ENCODE measurements at regions not wholly inside any gene's neighbourhood (a gene's known extent, or its start where the extent isn't known, plus 50 kb on each side); places are given as distances from the start of the nearest gene placed in this dataset.
"Not testable (repeated sequence)": the region's sequence is repeated elsewhere in the genome, so short reads cannot be mapped to it uniquely, and the experiment has no call there.

DNA sequence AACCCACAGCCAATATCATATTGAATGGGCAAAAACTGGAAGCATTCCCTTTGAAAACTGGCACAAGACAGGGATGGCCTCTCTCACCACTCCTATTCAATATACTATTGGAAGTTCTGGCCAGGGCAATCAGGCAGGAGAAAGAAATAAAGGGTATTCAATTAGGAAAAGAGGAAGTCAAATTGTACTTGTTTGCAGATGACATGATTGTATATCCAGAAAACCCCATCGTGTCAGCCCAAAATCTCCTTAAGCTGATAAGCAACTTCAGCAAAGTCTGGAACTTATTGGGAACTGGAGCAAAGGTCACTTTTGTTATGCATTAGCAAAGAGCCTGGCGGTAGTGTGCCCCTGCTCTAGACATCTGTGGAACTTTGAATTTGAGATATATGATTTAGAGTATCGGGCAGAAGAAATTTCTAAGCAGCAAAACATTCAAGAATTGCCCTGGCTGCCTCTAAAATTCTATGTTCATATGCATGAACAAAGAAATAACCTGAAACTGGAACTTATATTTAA, 53.4 kb upstream of the PSMA1 start:
- DNase-seq (ENCODE audit: low spot score in 2 of 2); H3K27ac Mint-ChIP-seq; ATAC-seq: not testable (repeated sequence)
- Mint-ChIP-seq H3K36me3 (peaks cover 61 to 78% of the 10 kb centered on the region in 2 donors), H3K9me3 (peaks cover 44 to 51% of the 10 kb centered on the region in 2 donors)

DNA sequence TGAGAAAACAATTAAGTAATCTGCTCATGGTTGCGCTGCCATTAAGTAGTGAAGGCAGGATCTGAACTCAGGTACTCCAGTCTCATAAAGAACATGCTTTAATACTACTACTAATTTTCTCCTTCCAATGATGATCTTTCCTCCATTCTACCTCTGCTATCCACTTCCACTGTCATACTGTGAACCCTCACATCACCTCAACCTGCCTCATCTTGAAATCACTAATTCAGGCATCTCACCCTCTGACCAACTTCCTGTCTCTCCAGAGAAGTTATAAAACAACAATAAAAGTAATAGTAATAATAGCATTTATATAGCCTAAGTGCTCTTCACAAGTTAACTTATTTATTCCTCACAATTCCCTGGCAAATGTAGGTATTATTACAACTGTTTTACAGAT, 57.1 kb upstream of the PSMA1 start:
- DNase-seq (ENCODE audit: low spot score in 2 of 2) (no peak), ATAC-seq (peak; percentile 42 to 54)
- Mint-ChIP-seq H3K36me3 (peaks cover 33 to 63% of the 10 kb centered on the region in 2 donors), H3K27ac (no peak overlapping the region), H3K9me3 (peaks cover 32 to 34% of the 10 kb centered on the region in 2 donors)

DNA sequence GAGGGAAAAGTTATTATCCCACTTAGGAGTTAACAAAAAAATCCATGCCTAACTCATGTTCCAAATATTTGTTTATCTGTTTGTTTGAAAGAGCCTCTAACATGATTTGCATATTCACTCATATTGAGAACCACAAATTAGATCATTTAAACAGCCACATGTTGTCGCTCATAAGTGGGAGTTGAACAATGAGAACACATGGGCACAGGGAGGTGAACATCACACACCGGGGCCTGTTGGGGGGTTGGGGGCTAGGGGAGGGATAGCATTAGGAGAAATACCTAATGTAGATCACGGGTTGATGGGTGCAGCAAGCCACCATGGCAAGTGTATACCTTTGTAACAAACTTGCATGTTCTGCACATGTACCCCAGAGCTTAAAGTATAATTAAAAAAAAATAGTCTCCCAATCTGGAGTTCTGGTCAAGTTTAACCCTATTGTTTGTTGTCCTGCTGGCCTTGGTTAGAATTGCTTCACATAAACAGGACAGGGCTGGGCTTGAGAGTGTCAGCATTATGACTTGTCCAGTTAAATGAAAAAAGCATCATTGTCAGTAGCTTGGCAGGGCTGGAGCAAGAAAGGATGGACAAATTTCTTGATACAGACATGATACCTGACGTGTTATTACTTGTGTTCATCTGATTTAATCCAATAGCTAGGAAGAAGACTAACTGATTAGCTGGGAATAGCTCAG, 57.8 kb upstream of the PSMA1 start:
- H3K36me3 Mint-ChIP-seq = peaks cover 28 to 61% of the 10 kb centered on the region in 2 donors
- H3K27ac Mint-ChIP-seq = peak overlapping the region; percentile 24 to 83
- DNase-seq (ENCODE audit: low spot score in 2 of 2) (peak in 1 of 2 donors; percentile 8), ATAC-seq (peak; percentile 6 to 54)
- peaks cover 26 to 29% of the 10 kb centered on the region in 2 donors for H3K9me3 Mint-ChIP-seq

- peak; percentile 94 to 96 for ATAC-seq
- Mint-ChIP-seq H3K9me3 (peaks cover 30 to 33% of the 10 kb centered on the region in 2 donors), H3K36me3 (peaks cover 32 to 61% of the 10 kb centered on the region in 2 donors), H3K27ac (peak overlapping the region; percentile 24 to 83)
- peak in 1 of 2 donors; percentile 42 for DNase-seq (ENCODE audit: low spot score in 2 of 2)
Observed at GRCh38 chr11:14578541-14578956, 58.4 kb upstream of the PSMA1 start.

- peaks cover 25 to 55% of the 10 kb centered on the region in 2 donors for H3K36me3 Mint-ChIP-seq
- peak overlapping the region in 1 of 2 donors; percentile 23 for H3K27ac Mint-ChIP-seq
- ATAC-seq (no peak), DNase-seq (ENCODE audit: low spot score in 2 of 2) (no peak)
- H3K9me3 Mint-ChIP-seq = peaks cover 28 to 29% of the 10 kb centered on the region in 2 donors
Observed at GRCh38 chr11:14579646-14580045, 59.5 kb upstream of the PSMA1 start.

DNA sequence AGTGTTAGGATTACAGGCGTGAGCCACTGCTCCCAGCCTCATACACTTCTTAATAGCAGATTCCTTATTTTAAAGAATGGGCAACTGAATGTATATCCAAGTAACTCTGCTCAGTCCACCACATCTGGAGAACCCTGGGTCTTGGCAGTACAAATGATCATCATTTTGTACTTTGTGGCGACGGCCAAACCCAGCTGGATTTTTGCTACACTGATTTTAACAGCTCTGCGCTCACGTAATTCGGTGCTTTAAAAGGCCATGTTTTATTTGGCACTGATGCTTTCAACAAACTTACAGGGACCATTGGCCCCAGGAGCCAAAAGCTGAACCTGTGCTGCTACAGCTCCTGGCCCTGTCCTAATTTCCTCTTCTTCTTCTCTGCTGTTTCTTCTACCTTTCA, 60.8 kb upstream of the PDE3B start:
- Mint-ChIP-seq H3K27ac (no peak overlapping the region), H3K9me3 (peaks cover 17 to 20% of the 10 kb centered on the region in 2 donors), H3K36me3 (peaks cover 15 to 48% of the 10 kb centered on the region in 2 donors)
- ATAC-seq (no peak), DNase-seq (ENCODE audit: low spot score in 2 of 2) (no peak)

DNA sequence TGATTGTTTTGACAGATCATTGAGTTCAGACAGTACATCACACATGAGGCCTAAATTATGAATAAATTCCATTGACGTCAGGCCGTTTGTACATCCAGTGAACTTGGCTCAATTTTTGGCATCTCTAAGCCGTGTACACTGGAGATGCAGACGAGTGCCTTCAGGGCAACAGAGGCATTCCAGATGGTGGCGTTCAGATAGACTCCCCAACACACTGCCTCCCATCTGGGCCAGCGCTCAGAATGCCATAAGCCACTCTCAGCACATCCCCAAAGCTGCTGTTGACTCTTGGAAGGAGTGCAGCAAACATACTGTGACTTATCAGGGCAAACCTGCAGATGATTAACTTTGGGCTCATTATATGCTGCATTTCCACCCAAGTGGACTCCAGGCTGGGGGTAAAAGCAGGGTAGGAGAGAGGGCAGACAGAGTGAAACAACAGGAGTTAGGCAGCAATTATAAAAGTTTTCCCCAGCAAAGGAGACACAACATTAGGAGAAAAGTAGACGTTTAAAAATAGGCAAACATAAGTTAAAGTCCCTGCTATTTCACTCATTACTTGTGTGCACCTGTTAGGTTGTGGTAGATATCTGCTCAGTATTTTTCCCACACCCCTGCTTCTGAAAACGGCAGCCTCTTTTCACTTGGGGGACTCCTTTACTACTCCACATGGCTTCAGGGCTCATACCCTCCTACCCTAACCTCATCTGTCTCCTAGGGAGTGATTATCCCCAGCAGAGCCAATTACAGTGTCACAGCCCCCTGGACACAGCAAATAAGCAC, 60.2 kb upstream of the PDE3B start:
- Mint-ChIP-seq H3K36me3 (peaks cover 19 to 54% of the 10 kb centered on the region in 2 donors), H3K27ac (peak overlapping the region in 1 of 2 donors; percentile 28), H3K9me3 (peaks cover 17 to 24% of the 10 kb centered on the region in 2 donors)
- ATAC-seq (no peak), DNase-seq (ENCODE audit: low spot score in 2 of 2) (no peak)

DNA sequence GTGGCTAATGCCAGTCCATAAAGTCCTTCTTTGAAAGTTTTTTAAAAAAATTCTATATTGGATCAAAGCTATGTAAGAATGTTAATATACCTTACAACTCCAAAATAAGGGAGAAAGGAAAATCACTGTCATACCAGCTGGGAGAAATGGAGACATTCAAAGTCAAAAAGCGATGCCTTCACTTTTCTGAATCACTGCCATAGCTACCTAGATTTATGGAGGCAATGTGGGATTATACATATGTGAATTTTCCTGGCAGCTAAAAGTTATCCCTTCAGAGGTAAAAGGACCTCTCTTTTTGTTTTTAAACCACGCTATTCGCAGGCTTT, 59.6 kb upstream of the PDE3B start:
- DNase-seq (ENCODE audit: low spot score in 2 of 2) (no peak), ATAC-seq (no peak)
- peak overlapping the region in 1 of 2 donors; percentile 28 for H3K27ac Mint-ChIP-seq

GRCh38 chr11:14584595-14584994, 59.0 kb upstream of the PDE3B start:
- DNase-seq (ENCODE audit: low spot score in 2 of 2) (no peak), ATAC-seq (no peak)
- peaks cover 17 to 24% of the 10 kb centered on the region in 2 donors for H3K9me3 Mint-ChIP-seq
- peaks cover 20 to 54% of the 10 kb centered on the region in 2 donors for H3K36me3 Mint-ChIP-seq
- no peak overlapping the region for H3K27ac Mint-ChIP-seq

More for the DNA sequence above, 59.6 kb upstream of the PDE3B start:
- H3K9me3 Mint-ChIP-seq = peaks cover 17 to 24% of the 10 kb centered on the region in 2 donors
- peaks cover 19 to 54% of the 10 kb centered on the region in 2 donors for H3K36me3 Mint-ChIP-seq

GRCh38 chr11:14585438-14585837, 58.2 kb upstream of the PDE3B start:
- DNase-seq (ENCODE audit: low spot score in 2 of 2) (no peak), ATAC-seq (no peak)
- peaks cover 15 to 28% of the 10 kb centered on the region in 2 donors for H3K9me3 Mint-ChIP-seq
- peaks cover 25 to 54% of the 10 kb centered on the region in 2 donors for H3K36me3 Mint-ChIP-seq
- no peak overlapping the region for H3K27ac Mint-ChIP-seq

GRCh38 chr11:14587258-14587657, 56.3 kb upstream of the PDE3B start:
- peaks cover 12 to 30% of the 10 kb centered on the region in 2 donors for H3K9me3 Mint-ChIP-seq
- H3K27ac Mint-ChIP-seq = peak overlapping the region; percentile 3 to 87
- ATAC-seq (no peak), DNase-seq (ENCODE audit: low spot score in 2 of 2) (no peak)
- peaks cover 36 to 57% of the 10 kb centered on the region in 2 donors for H3K36me3 Mint-ChIP-seq

DNA sequence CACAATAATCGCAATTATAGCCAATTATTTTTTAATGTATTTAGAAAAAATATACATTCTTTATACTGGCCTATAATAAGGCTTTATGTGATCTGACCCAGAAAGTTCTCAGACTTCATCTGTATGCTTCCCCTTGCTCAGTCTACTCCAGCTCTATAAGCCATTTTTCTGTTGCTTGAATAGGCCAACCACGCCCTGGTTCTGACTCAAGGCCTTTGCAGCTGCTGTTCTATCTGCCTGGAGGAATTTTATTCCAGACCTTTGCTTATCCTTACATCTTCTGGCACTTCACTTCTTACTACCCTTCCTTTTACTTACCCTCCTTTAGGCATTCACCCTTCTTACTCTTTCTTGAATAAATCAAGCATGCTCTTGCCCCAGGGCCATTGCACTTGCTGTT, 54.9 kb upstream of the PDE3B start:
- Mint-ChIP-seq H3K27ac (no peak overlapping the region), H3K36me3 (peaks cover 36 to 58% of the 10 kb centered on the region in 2 donors), H3K9me3 (peaks cover 5 to 32% of the 10 kb centered on the region in 2 donors)
- ATAC-seq = no peak
- no peak for DNase-seq (ENCODE audit: low spot score in 2 of 2)

DNA sequence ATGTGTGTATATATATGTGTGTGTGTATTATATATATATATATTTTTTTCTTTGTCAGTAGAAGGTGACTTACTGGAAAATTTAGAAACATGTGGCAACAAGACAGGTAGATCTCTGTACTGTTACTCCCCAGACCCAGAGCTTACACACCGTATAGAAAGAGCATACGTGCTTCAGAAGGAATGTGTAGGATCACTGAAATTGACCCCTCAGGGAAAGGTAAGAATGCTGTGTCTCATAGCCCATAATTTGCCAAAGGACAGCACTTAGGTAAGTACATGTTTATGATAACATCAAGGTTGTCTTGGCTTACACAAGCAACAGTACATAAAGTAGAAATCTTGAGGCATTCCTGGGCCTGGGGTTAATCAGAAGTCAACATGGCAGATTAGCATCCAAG, 54.2 kb upstream of the PDE3B start:
- DNase-seq (ENCODE audit: low spot score in 2 of 2) (no peak), ATAC-seq (no peak)
- H3K36me3 Mint-ChIP-seq = peaks cover 36 to 62% of the 10 kb centered on the region in 2 donors
- peaks cover 5 to 32% of the 10 kb centered on the region in 2 donors for H3K9me3 Mint-ChIP-seq
- H3K27ac Mint-ChIP-seq = peak overlapping the region in 1 of 2 donors; percentile 21

- not testable (repeated sequence) for ATAC-seq; H3K27ac Mint-ChIP-seq; DNase-seq (ENCODE audit: low spot score in 2 of 2)
- Mint-ChIP-seq H3K9me3 (peaks cover 7 to 32% of the 10 kb centered on the region in 2 donors), H3K36me3 (peaks cover 38 to 58% of the 10 kb centered on the region in 2 donors)
Observed at GRCh38 chr11:14591046-14591445, 52.6 kb upstream of the PDE3B start.

- Mint-ChIP-seq H3K9me3 (peaks cover 25 to 35% of the 10 kb centered on the region in 2 donors), H3K36me3 (peaks cover 59 to 60% of the 10 kb centered on the region in 2 donors), H3K27ac (no peak overlapping the region)
- ATAC-seq (no peak), DNase-seq (ENCODE audit: low spot score in 2 of 2) (no peak)
Observed at GRCh38 chr11:14593671-14594070, 49.9 kb upstream of the PDE3B start.

Measured in activated naive CD4-positive, alpha-beta T cell treated with anti-CD3 and anti-CD28 coated beads, Interleukin-2, amount 50 U/mL, for 72 hours (primary cell).